ENCODE measurements at regions not wholly inside any gene's neighbourhood (a gene's known extent, or its start where the extent isn't known, plus 50 kb on each side); places are given as distances from the start of the nearest gene placed in this dataset.
A peak's percentile ranks its signal among the peaks of the same experiment; 100 is the strongest.

- Mint-ChIP-seq H3K27me3 (ENCODE audit: low read depth) (no peaks in the 10 kb centered on the region), H3K4me1 (ENCODE audit: low read depth) (peaks cover 5% of the 10 kb centered on the region), H3K9me3 (no peaks in the 10 kb centered on the region), H3K27ac (no peak overlapping the region), H3K36me3 (ENCODE audit: low read depth) (no peaks in the 10 kb centered on the region), H3K4me3 (no peak overlapping the region)
- no peak for DNase-seq (ENCODE audit: low spot score)
Measured at GRCh38 chr7:131202451-131202850, 125.2 kb upstream of the MKLN1 start.

GRCh38 chr7:131203291-131203976 lies 124.2 kb upstream of the MKLN1 start:
- H3K27me3 Mint-ChIP-seq (ENCODE audit: low read depth), result no peaks in the 10 kb centered on the region
- no peaks in the 10 kb centered on the region for H3K4me1 Mint-ChIP-seq (ENCODE audit: low read depth)
- no peak overlapping the region for H3K4me3 Mint-ChIP-seq
- no peak overlapping the region for H3K27ac Mint-ChIP-seq
- H3K36me3 Mint-ChIP-seq (ENCODE audit: low read depth), result no peaks in the 10 kb centered on the region
- DNase-seq (ENCODE audit: low spot score), result no peak
- no peaks in the 10 kb centered on the region for H3K9me3 Mint-ChIP-seq

GRCh38 chr7:131208777-131209176 lies 118.9 kb upstream of the MKLN1 start:
- H3K9me3 Mint-ChIP-seq, result no peaks in the 10 kb centered on the region
- no peak for DNase-seq (ENCODE audit: low spot score)
- H3K27ac Mint-ChIP-seq, result no peak overlapping the region
- H3K4me1 Mint-ChIP-seq (ENCODE audit: low read depth), result no peaks in the 10 kb centered on the region
- no peak overlapping the region for H3K4me3 Mint-ChIP-seq
- H3K36me3 Mint-ChIP-seq (ENCODE audit: low read depth), result no peaks in the 10 kb centered on the region
- H3K27me3 Mint-ChIP-seq (ENCODE audit: low read depth), result no peaks in the 10 kb centered on the region

DNA sequence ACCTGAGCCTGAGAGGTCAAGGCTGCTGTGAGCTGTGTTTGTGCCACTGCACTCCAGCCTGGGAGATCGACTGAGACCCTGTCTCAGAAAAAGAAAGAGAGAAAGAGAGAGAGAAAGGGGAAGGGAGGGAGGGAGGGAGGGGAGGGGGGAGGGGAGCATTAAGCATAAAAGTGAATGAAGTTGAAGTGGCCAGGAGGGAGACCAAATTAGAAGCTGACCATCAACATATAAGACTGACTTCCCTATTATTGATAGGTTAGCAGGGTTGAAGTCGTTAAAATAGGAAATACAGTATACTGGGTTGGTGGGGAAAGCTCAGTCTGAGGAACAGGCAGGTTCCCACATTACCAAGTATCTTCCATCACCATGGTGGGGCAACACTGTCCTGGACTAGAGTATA lies 117.1 kb upstream of the MKLN1 start:
- Mint-ChIP-seq H3K4me1 (ENCODE audit: low read depth) (no peaks in the 10 kb centered on the region), H3K4me3 (no peak overlapping the region), H3K27me3 (ENCODE audit: low read depth) (no peaks in the 10 kb centered on the region), H3K36me3 (ENCODE audit: low read depth) (no peaks in the 10 kb centered on the region), H3K27ac (no peak overlapping the region), H3K9me3 (no peaks in the 10 kb centered on the region)
- DNase-seq (ENCODE audit: low spot score), result no peak

DNA sequence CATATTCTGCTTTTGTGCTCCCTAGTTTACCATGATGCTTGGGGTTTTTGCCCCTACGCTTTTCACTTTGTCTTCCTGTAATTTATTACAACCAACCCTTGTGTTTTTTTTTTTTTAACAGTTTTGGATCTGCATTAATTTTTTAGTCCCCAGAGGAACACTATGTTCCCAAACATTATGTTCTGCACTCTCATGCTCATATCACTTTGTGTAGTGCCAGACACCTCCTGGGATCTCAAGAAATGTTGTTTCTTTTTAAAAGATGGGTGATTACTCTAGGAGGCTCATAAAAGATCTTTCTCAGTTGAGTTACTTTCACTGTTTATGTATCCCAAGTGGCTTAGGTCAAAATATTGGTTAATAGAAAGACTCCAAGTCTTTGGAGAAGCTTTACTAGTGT lies 116.2 kb upstream of the MKLN1 start:
- H3K4me1 Mint-ChIP-seq (ENCODE audit: low read depth), result no peaks in the 10 kb centered on the region
- H3K27me3 Mint-ChIP-seq (ENCODE audit: low read depth), result no peaks in the 10 kb centered on the region
- DNase-seq (ENCODE audit: low spot score), result no peak
- no peaks in the 10 kb centered on the region for H3K36me3 Mint-ChIP-seq (ENCODE audit: low read depth)
- no peak overlapping the region for H3K27ac Mint-ChIP-seq
- H3K4me3 Mint-ChIP-seq, result no peak overlapping the region
- H3K9me3 Mint-ChIP-seq, result no peaks in the 10 kb centered on the region

- Mint-ChIP-seq H3K27ac (no peak overlapping the region), H3K36me3 (ENCODE audit: low read depth) (no peaks in the 10 kb centered on the region), H3K9me3 (no peaks in the 10 kb centered on the region), H3K4me1 (ENCODE audit: low read depth) (no peaks in the 10 kb centered on the region), H3K4me3 (no peak overlapping the region), H3K27me3 (ENCODE audit: low read depth) (no peaks in the 10 kb centered on the region)
- no peak for DNase-seq (ENCODE audit: low spot score)
Measured at GRCh38 chr7:131212114-131212513, 115.6 kb upstream of the MKLN1 start.

- no peak for DNase-seq (ENCODE audit: low spot score)
- Mint-ChIP-seq H3K4me1 (ENCODE audit: low read depth) (peaks cover 12% of the 10 kb centered on the region), H3K27me3 (ENCODE audit: low read depth) (no peaks in the 10 kb centered on the region), H3K9me3 (peaks cover 7% of the 10 kb centered on the region), H3K36me3 (ENCODE audit: low read depth) (peaks cover 2% of the 10 kb centered on the region), H3K27ac (no peak overlapping the region), H3K4me3 (no peak overlapping the region)
Measured at GRCh38 chr7:131218727-131219128, 108.9 kb upstream of the MKLN1 start.

DNA sequence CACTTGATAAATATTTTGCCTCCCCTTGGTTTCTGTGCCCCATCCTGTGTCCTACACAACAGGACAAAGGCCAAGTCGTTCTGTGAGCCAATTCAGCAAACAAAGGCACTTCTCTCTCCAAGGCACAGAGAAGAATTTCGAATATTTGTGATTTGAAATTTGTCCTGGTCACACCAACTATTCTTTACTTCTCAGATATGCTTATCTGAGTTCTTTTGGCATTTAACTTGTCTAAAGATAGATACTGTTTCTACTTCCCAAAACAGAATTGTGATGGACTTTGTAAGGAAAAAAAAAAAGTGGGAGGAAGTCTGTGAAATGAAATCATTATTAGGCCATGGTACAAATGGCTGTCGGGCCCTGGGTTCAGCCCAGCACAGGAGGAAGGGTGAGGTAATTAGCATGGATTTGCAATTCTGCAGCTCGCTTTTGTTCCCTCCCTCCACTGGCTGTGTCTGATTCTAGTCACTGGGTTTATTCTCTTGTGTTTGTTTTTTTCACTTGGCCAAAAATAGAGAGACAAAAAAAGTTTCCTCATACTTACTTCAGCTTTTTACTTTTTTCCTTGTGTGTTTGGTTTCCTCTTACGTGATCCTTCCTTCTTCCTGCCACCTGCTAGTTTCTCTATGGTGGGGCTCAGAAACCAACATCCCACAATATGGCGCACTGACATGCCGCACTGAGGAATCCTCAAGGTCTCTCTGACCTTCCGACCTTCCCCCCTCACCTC lies 108.2 kb upstream of the MKLN1 start:
- Mint-ChIP-seq H3K4me1 (ENCODE audit: low read depth) (peaks cover 12% of the 10 kb centered on the region), H3K9me3 (peaks cover 7% of the 10 kb centered on the region), H3K36me3 (ENCODE audit: low read depth) (peaks cover 2% of the 10 kb centered on the region), H3K4me3 (no peak overlapping the region), H3K27ac (no peak overlapping the region), H3K27me3 (ENCODE audit: low read depth) (no peaks in the 10 kb centered on the region)
- DNase-seq (ENCODE audit: low spot score), result no peak

GRCh38 chr7:131221061-131221460 lies 106.6 kb upstream of the MKLN1 start:
- peaks cover 2% of the 10 kb centered on the region for H3K36me3 Mint-ChIP-seq (ENCODE audit: low read depth)
- no peak for DNase-seq (ENCODE audit: low spot score)
- no peak overlapping the region for H3K4me3 Mint-ChIP-seq
- H3K4me1 Mint-ChIP-seq (ENCODE audit: low read depth), result peaks cover 17% of the 10 kb centered on the region
- H3K27me3 Mint-ChIP-seq (ENCODE audit: low read depth), result no peaks in the 10 kb centered on the region
- peaks cover 7% of the 10 kb centered on the region for H3K9me3 Mint-ChIP-seq
- H3K27ac Mint-ChIP-seq, result no peak overlapping the region

DNA sequence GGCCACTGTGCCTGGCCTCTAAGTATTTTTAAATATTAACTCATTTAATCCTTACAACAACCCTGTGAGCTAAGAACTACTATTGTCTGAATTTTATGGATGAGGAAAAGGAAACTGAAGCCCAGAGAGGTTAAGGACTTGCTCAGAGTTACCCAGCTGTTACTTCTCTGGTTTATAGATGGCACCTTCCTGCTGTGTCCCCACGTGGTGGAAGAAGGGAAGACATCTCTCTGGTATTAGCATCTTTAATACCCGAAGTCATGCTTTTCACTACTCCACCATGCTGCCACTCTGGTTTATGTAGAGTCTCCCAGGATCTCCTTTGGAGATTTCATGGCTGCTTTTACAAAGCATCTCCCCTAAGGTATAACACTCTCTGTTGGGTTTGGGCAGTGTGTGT lies 105.5 kb upstream of the MKLN1 start:
- H3K27me3 Mint-ChIP-seq (ENCODE audit: low read depth), result no peaks in the 10 kb centered on the region
- no peak overlapping the region for H3K4me3 Mint-ChIP-seq
- H3K36me3 Mint-ChIP-seq (ENCODE audit: low read depth), result peaks cover 2% of the 10 kb centered on the region
- H3K4me1 Mint-ChIP-seq (ENCODE audit: low read depth), result peaks cover 27% of the 10 kb centered on the region
- no peak for DNase-seq (ENCODE audit: low spot score)
- no peak overlapping the region for H3K27ac Mint-ChIP-seq
- H3K9me3 Mint-ChIP-seq, result peaks cover 7% of the 10 kb centered on the region

DNA sequence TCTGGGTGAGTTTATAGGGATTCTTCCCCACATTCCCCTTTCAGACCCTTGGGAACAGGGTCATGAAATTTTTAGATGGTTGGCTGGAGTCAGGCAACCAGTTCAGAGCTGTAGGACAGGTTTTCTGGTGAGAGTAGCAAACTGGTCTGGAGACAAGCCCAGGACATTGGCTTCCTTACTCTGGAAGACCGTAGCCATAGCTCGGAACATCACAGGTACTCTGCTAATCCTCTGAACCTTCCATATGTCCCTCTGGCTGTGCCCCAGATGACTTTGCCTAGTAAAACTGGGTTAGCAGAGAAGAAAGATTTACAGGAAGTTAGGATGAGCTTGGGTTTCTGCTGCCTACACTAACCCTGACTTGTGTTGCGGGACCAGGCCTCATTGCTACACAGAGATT lies 104.5 kb upstream of the MKLN1 start:
- Mint-ChIP-seq H3K9me3 (peaks cover under 1% of the 10 kb centered on the region), H3K27me3 (ENCODE audit: low read depth) (no peaks in the 10 kb centered on the region), H3K27ac (no peak overlapping the region), H3K4me1 (ENCODE audit: low read depth) (peaks cover 30% of the 10 kb centered on the region), H3K36me3 (ENCODE audit: low read depth) (no peaks in the 10 kb centered on the region), H3K4me3 (no peak overlapping the region)
- DNase-seq (ENCODE audit: low spot score), result no peak

- no peak overlapping the region for H3K4me3 Mint-ChIP-seq
- no peak for DNase-seq (ENCODE audit: low spot score)
- no peak overlapping the region for H3K27ac Mint-ChIP-seq
- H3K36me3 Mint-ChIP-seq (ENCODE audit: low read depth), result no peaks in the 10 kb centered on the region
- H3K9me3 Mint-ChIP-seq, result no peaks in the 10 kb centered on the region
- H3K4me1 Mint-ChIP-seq (ENCODE audit: low read depth), result peaks cover 31% of the 10 kb centered on the region
- H3K27me3 Mint-ChIP-seq (ENCODE audit: low read depth), result no peaks in the 10 kb centered on the region
Measured at GRCh38 chr7:131224996-131225395, 102.7 kb upstream of the MKLN1 start.

- H3K27ac Mint-ChIP-seq, result peak overlapping the region; percentile 65
- no peaks in the 10 kb centered on the region for H3K36me3 Mint-ChIP-seq (ENCODE audit: low read depth)
- no peaks in the 10 kb centered on the region for H3K27me3 Mint-ChIP-seq (ENCODE audit: low read depth)
- H3K9me3 Mint-ChIP-seq, result no peaks in the 10 kb centered on the region
- no peak overlapping the region for H3K4me3 Mint-ChIP-seq
- peaks cover 34% of the 10 kb centered on the region for H3K4me1 Mint-ChIP-seq (ENCODE audit: low read depth)
- no peak for DNase-seq (ENCODE audit: low spot score)
Measured at GRCh38 chr7:131225619-131226513, 101.8 kb upstream of the MKLN1 start.

DNA sequence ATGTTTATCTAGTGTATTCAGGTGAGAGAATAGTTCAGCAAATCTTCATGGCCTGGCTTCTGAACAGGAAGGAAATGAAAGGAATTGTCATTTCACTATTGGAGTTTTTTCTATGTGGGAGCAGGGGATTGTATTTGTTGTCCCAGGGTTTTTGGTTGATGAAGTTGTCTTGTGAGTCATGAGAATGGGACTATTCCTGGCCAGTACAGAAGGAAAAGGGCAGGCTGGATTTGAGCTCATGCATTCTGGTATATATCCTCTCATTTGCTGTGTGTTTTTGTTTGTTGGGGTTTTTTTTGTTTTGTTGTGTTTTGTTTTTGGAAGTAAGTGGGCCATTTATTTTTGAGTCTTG lies 101.2 kb upstream of the MKLN1 start:
- H3K4me3 Mint-ChIP-seq, result no peak overlapping the region
- peaks cover 38% of the 10 kb centered on the region for H3K4me1 Mint-ChIP-seq (ENCODE audit: low read depth)
- no peaks in the 10 kb centered on the region for H3K36me3 Mint-ChIP-seq (ENCODE audit: low read depth)
- H3K9me3 Mint-ChIP-seq, result no peaks in the 10 kb centered on the region
- no peak for DNase-seq (ENCODE audit: low spot score)
- H3K27me3 Mint-ChIP-seq (ENCODE audit: low read depth), result no peaks in the 10 kb centered on the region
- no peak overlapping the region for H3K27ac Mint-ChIP-seq

Data from T-helper 2 cell treated with Interferon-gamma antibody and Interleukin-4, amounts not matched to agents 5 μg/mL and 100 μg/mL, for 36 hours (primary cell).